GM18868 (cell line): ENCODE measurements at regions not wholly inside any gene's neighbourhood (a gene's known extent, or its start where the extent isn't known, plus 50 kb on each side); places are given as distances from the start of the nearest gene placed in this dataset.

Experiments
- ATAC-seq: cut with Tn5 transposase; IDR thresholded peaks from one replicate; pipeline ENCODE4 v1.9.1; 2021; ENCODE audit warnings: mild to moderate bottlenecking, moderate library complexity; ENCODE audit not compliant: unreplicated experiment

- ATAC-seq, result no peak
These were observed 64.7 kb upstream of the XCR1 start for GRCh38 chr3:46091741-46092701.

GRCh38 chr3:46091046-46091445, 63.8 kb upstream of the XCR1 start:
- no peak for ATAC-seq

GRCh38 chr3:46090161-46090591, 62.9 kb upstream of the XCR1 start:
- peak; percentile 54 for ATAC-seq

GRCh38 chr3:46089237-46090011, 62.1 kb upstream of the XCR1 start:
- ATAC-seq, result peak; percentile 76

GRCh38 chr3:46087871-46088270, 60.6 kb upstream of the XCR1 start:
- no peak for ATAC-seq

- no peak for ATAC-seq
These were observed 59.7 kb upstream of the XCR1 start for GRCh38 chr3:46086986-46087385.

- ATAC-seq, result no peak
These were observed 58.8 kb upstream of the XCR1 start for GRCh38 chr3:46086083-46086437.

- ATAC-seq, result no peak
These were observed 58.3 kb upstream of the XCR1 start for GRCh38 chr3:46085421-46086082.

GRCh38 chr3:46083956-46084355, 56.7 kb upstream of the XCR1 start:
- no peak for ATAC-seq

- ATAC-seq, result no peak
These were observed 55.6 kb upstream of the XCR1 start for GRCh38 chr3:46082849-46083248.

GRCh38 chr3:46082021-46082420, 54.7 kb upstream of the XCR1 start:
- no peak for ATAC-seq

GRCh38 chr3:46080969-46081345, 53.7 kb upstream of the XCR1 start:
- ATAC-seq, result no peak

- ATAC-seq, result no peak
These were observed 53.1 kb upstream of the XCR1 start for GRCh38 chr3:46080124-46080968.

GRCh38 chr3:46078712-46079400, 51.6 kb upstream of the XCR1 start:
- ATAC-seq, result peak; percentile 61
